Heart right ventricle (tissue), 16 donors: ENCODE measurements at regions not wholly inside any gene's neighbourhood (a gene's known extent, or its start where the extent isn't known, plus 50 kb on each side); places are given as distances from the start of the nearest gene placed in this dataset.

Source experiments
- ATAC-seq, 8 donors: fragments of 200-7000 bp; cut with Tn5 transposase; one replicate each; pipeline ENCODE4 v1.9.1; 2020; ENCODE audit warnings: mild to moderate bottlenecking in 8 of 8, moderate library complexity in 8 of 8, moderate number of reproducible peaks in 1 of 8
- DNase-seq, 2 donors: peaks; one replicate each; pipeline ENCODE4 v3.0.0-alpha.2; 2020
- H3K27ac ChIP-seq, 10 donors: fragments of 200-600 bp; sonication (generic) in 2 of 10; one replicate each; pipeline versions ENCODE4 v1.5.0 to v1.8.0; 2020 to 2022; ENCODE audit warnings: mild to moderate bottlenecking in 3 of 10
- H3K27me3 ChIP-seq, 7 donors: fragments of 200-600 bp; one replicate each; pipeline ENCODE4 v1.8.0; 2021 to 2022; ENCODE audit warnings: mild to moderate bottlenecking in 2 of 7
- H3K36me3 ChIP-seq, 9 donors: fragments of 200-600 bp; sonication (generic) in 1 of 9; one replicate each; pipeline versions ENCODE4 v1.5.0 to v1.8.0; 2020 to 2022; ENCODE audit warnings: mild to moderate bottlenecking in 2 of 9
- H3K4me1 ChIP-seq, 9 donors: fragments of 200-600 bp; sonication (generic) in 1 of 9; one replicate each; pipeline versions ENCODE4 v1.5.0 to v1.8.0; 2020 to 2022; ENCODE audit warnings: mild to moderate bottlenecking in 4 of 9
- H3K4me3 ChIP-seq, 10 donors: fragments of 200-600 bp; sonication (generic) in 2 of 10; one replicate each; pipeline versions ENCODE4 v1.5.0 to v1.8.0; 2020 to 2022; ENCODE audit warnings: mild to moderate bottlenecking in 7 of 10, moderate library complexity in 2 of 10
- H3K9me3 ChIP-seq, 11 donors: fragments of 200-600 bp in 10 of 11; sonication (generic) in 2 of 11; one replicate each; pipeline versions ENCODE4 v1.5.0 to v1.8.0; 2013 to 2022; ENCODE audit warnings: mild to moderate bottlenecking in 2 of 11, control low read depth in 1 of 11, moderate library complexity in 1 of 11
- WGBS, 2 donors: extraction: QIAGEN DNeasy Blood & Tissue Kit; methylation state at CpG; one replicate each; pipeline ENCODE4 v1.1.7; 2013; ENCODE audit warnings: inconsistent platforms in 1 of 2; 5-methylcytosine and 5-hydroxymethylcytosine counted together
- intact Hi-C, 10 donors: fragments of 100-400 bp; cut with DNase I; formaldehyde crosslinking; loops; one replicate each; pipeline versions ENCODE4 v1.11.1 to v1.14.2; 2022
- TF ChIP-seq, protein P1 (sequence below), 9 donors: fragments of 200-600 bp; sonication (generic) in 2 of 9; IDR thresholded peaks; one replicate each; pipeline versions ENCODE4 v1.5.0 to v1.8.0; 2021 to 2022; ENCODE audit warnings: antibody characterized with exemption in 9 of 9, mild to moderate bottlenecking in 5 of 9, moderate library complexity in 1 of 9
- donor health status: Arrhythmogenic right ventricular cardiomyopathy.
- donor health status: ischemic (EF 13 %, LVEDD 7.1; RV severe dilation, severe dysfunction).
- donor health status: healthy with polysubstance abuse.
- donor health status: DM: no; HTN: yes; CAD: no.
- donor health status: DM: no; HTN: no; CAD: no.
- donor health status: ischemic (EF 25% LVEDD 6.9; RV normal size, moderate dysfunction).
- donor health status: ischemic (EF 25% LVEDD 5.7; RV mildly dilated, moderate dysfunction).
- donor health status: healthy.
- donor health status: DM: yes; HTN: yes; CAD: no.
- donor health status: Ischemic cardiomyopathy.
- donor health status: ischemic (EF 35%, LVEDD 5.7; RV mildly dilated, moderate dysfunction).
- donor health status: nonischemic (EF 11% LVEDD 7.7; RV severe dilation, severe dysfunction).
- donor health status: DM: yes; HTN: yes; CAD: no.
- donor health status: PGD.
- donor health status: ischemic (EF 29% LVEDD 5.4; RV normal size, mild dysfunction).
- donor health status: nonischemic (EF 23%, LVEDD 6.1; RV moderate dilation, normal function).

DNA sequence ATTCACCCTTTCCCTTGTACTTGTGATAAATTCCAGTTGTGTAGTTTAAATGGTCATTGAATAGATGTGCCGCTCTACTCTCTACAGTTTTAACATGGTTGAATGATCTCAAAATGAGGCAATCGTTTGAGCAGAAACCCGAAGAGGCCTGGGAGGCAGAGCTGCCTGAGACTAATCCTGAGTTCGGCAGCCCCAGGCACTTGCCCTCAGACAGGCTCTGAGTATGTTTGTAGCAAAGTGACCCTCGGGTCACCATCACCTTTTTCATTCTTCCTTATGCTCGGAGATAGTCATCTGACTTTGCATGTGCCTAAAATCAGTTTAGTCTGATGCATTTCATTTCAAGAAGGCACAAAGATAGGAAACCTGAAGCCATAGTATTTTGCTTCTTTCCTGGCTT, 184.0 kb upstream of the RBFOX1 start:
- H3K4me3 ChIP-seq = no peak overlapping the region
- H3K27ac ChIP-seq = no peak overlapping the region
- no peaks in the 10 kb centered on the region for H3K36me3 ChIP-seq
- H3K27me3 ChIP-seq = no peaks in the 10 kb centered on the region
- ATAC-seq (no peak), DNase-seq (no peak)
- 66 to 74% methylated on average over 6 of the region's 6 CpGs for WGBS, 2 donors
- intact Hi-C loops = no loop called here
- TF ChIP-seq, protein P1, sequence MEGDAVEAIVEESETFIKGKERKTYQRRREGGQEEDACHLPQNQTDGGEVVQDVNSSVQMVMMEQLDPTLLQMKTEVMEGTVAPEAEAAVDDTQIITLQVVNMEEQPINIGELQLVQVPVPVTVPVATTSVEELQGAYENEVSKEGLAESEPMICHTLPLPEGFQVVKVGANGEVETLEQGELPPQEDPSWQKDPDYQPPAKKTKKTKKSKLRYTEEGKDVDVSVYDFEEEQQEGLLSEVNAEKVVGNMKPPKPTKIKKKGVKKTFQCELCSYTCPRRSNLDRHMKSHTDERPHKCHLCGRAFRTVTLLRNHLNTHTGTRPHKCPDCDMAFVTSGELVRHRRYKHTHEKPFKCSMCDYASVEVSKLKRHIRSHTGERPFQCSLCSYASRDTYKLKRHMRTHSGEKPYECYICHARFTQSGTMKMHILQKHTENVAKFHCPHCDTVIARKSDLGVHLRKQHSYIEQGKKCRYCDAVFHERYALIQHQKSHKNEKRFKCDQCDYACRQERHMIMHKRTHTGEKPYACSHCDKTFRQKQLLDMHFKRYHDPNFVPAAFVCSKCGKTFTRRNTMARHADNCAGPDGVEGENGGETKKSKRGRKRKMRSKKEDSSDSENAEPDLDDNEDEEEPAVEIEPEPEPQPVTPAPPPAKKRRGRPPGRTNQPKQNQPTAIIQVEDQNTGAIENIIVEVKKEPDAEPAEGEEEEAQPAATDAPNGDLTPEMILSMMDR (IDR thresholded peaks at IDR 0.05) = no peak
- peaks cover 0 to 21% (median 0%) of the 10 kb centered on the region in 11 donors for H3K9me3 ChIP-seq
- no peaks in the 10 kb centered on the region for H3K4me1 ChIP-seq

GRCh38 chr16:7140899-7141298, 191.7 kb upstream of the RBFOX1 start:
- H3K36me3 ChIP-seq = no peaks in the 10 kb centered on the region
- H3K4me1 ChIP-seq = no peaks in the 10 kb centered on the region
- TF ChIP-seq, protein P1 (IDR thresholded peaks at IDR 0.05) = no peak
- 46 to 59% methylated on average over 5 of the region's 5 CpGs for WGBS, 2 donors
- no peak for DNase-seq
- H3K4me3 ChIP-seq = no peak overlapping the region
- ATAC-seq = no peak
- H3K27me3 ChIP-seq = no peaks in the 10 kb centered on the region
- no peak overlapping the region for H3K27ac ChIP-seq
- intact Hi-C loops = no loop called here
- no peaks in the 10 kb centered on the region for H3K9me3 ChIP-seq

DNA sequence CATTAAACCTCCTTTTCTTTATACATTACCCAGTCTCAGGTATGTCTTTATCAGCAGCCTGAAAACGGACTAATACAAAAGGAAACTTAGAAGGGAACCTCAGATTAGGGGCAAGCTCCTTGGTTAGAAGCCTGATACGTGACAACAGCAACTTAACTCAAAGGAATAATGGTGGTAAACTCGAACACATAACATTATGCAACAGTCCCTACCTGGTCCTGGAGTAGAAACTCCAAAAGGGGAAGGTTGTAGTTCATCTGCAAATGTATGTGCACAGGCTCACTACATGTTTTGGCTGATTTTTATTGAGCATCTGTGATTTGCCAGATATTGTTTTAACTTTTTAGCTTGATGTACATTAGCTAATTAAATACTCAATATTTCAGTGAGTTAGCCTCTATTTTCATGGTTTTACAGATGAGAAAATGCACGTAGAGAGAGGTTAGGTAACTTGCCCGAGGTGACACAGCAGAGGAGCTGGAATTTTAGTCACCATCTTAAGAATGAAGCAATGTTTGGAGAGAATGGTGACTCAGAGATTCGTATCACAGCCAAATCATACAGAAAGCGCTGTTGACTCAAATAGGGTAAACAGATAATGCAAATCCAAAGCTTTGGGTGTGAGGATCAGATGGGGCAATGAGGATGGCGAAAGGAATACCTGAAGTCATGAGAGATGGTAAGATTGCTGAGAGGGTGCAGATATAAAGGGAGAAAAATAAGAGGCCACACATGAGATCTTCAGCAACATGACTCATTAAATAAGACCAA, 194.9 kb upstream of the RBFOX1 start:
- TF ChIP-seq, protein P1 (IDR thresholded peaks at IDR 0.05) = no peak
- no peak overlapping the region for H3K27ac ChIP-seq
- ATAC-seq (no peak), DNase-seq (no peak)
- WGBS, 2 donors = 54 to 62% methylated on average over 8 of the region's 8 CpGs
- H3K4me3 ChIP-seq = no peak overlapping the region
- H3K9me3 ChIP-seq = no peaks in the 10 kb centered on the region
- no peaks in the 10 kb centered on the region for H3K4me1 ChIP-seq
- H3K36me3 ChIP-seq = no peaks in the 10 kb centered on the region
- intact Hi-C loops = no loop called here
- no peaks in the 10 kb centered on the region for H3K27me3 ChIP-seq

- TF ChIP-seq, protein P1 (IDR thresholded peaks at IDR 0.05) = no peak
- Histone ChIP-seq H3K9me3 (no peaks in the 10 kb centered on the region), H3K4me3 (no peak overlapping the region), H3K27ac (no peak overlapping the region), H3K4me1 (no peaks in the 10 kb centered on the region), H3K27me3 (no peaks in the 10 kb centered on the region), H3K36me3 (no peaks in the 10 kb centered on the region)
- DNase-seq (no peak), ATAC-seq (no peak)
- intact Hi-C loops = no loop called here
- WGBS, 2 donors = 86 to 94% methylated on average over 2 of the region's 2 CpGs
Measured at GRCh38 chr16:7132465-7132864, 200.2 kb upstream of the RBFOX1 start.
